ENCODE measurements at regions not wholly inside any gene's neighbourhood (a gene's known extent, or its start where the extent isn't known, plus 50 kb on each side); places are given as distances from the start of the nearest gene placed in this dataset.

- no peak for TF ChIP-seq POLR2AphosphoS5 (IDR thresholded peaks at IDR 0.05; ENCODE audit: low read depth)
- no peak for TF ChIP-seq JUNB (IDR thresholded peaks at IDR 0.05; ENCODE audit: unreplicated experiment)
- TF ChIP-seq NANOG (IDR thresholded peaks at IDR 0.05; ENCODE audit: borderline replicate concordance), result no peak
- no peak for TF ChIP-seq CREB1 (CRISPR knock-in tag; IDR thresholded peaks at IDR 0.05; ENCODE audit: low read depth)
Measured at GRCh38 chr11:116557282-116557681, 215.5 kb downstream of the BUD13 start (continued).

GRCh38 chr11:116556483-116556882 lies 216.3 kb downstream of the BUD13 start:
- no peaks in the 10 kb centered on the region for H3F3A ChIP-seq (replicated peaks; ENCODE audit: low read depth)
- no peaks in the 10 kb centered on the region for H3K79me2 ChIP-seq (replicated peaks; ENCODE audit: insufficient read depth)
- H3K4me2 ChIP-seq, result no peak overlapping the region
- no peak overlapping the region for H2AFZ ChIP-seq
- H3K36me3 Mint-ChIP-seq (ENCODE audit: low read depth), result no peaks in the 10 kb centered on the region; the same call in 2 of the 3 replicates
- peaks cover 10% of the 10 kb centered on the region for H3K27me3 Mint-ChIP-seq (ENCODE audit: insufficient read depth, low read depth, poor library complexity)
- no peak for TF ChIP-seq JUNB (IDR thresholded peaks at IDR 0.05; ENCODE audit: unreplicated experiment)
- TF ChIP-seq EZH2phosphoT487 (IDR thresholded peaks at IDR 0.05; ENCODE audit: unreplicated experiment), result no peak
- TF ChIP-seq EZH2 (IDR thresholded peaks at IDR 0.05; ENCODE audit: low read depth, unreplicated experiment), result no peak
- TF ChIP-seq ETS1 (IDR thresholded peaks at IDR 0.05), result no peak
- TF ChIP-seq ZNF331 (CRISPR knock-in tag; IDR thresholded peaks at IDR 0.05; ENCODE audit: low read depth), result no peak
- TF ChIP-seq ZNF462 (CRISPR knock-in tag; IDR thresholded peaks at IDR 0.05), result no peak
- no peak for TF ChIP-seq ZNF114 (CRISPR knock-in tag; IDR thresholded peaks at IDR 0.05)
- no peak for TF ChIP-seq CTCF (conservative IDR thresholded peaks at IDR 0.05; ENCODE audit: low read depth in 2 of 2)
- TF ChIP-seq STAT1 (IDR thresholded peaks at IDR 0.05; ENCODE audit: unreplicated experiment), result no peak
- TF ChIP-seq POLR2AphosphoS5 (IDR thresholded peaks at IDR 0.05; ENCODE audit: low read depth), result no peak
- H3K4me3 Mint-ChIP-seq, result no peak overlapping the region
- H3K4me1 Mint-ChIP-seq, result no peaks in the 10 kb centered on the region; the same call in 2 of the 3 replicates
- no peaks in the 10 kb centered on the region for H4K20me1 ChIP-seq (replicated peaks; ENCODE audit: insufficient read depth)
- H3K27ac Mint-ChIP-seq, result no peak overlapping the region
- no peaks in the 10 kb centered on the region for H3K27me3 ChIP-seq (ENCODE audit: insufficient read depth)
- H3K9me2 ChIP-seq (ENCODE audit: insufficient read depth), result no peaks in the 10 kb centered on the region
- ATAC-seq (no peak), DNase-seq (ENCODE audit: low spot score) (no peak)
- H3K36me3 ChIP-seq (ENCODE audit: insufficient read depth), result no peaks in the 10 kb centered on the region
- no peak overlapping the region for H3K27ac ChIP-seq (ENCODE audit: low read depth)
- no peak overlapping the region for H3K4me3 ChIP-seq
- H3K4me1 ChIP-seq (ENCODE audit: insufficient read depth), result no peaks in the 10 kb centered on the region
- H3K9me3 Mint-ChIP-seq, result no peaks in the 10 kb centered on the region; the same call in 2 of the 3 replicates
